VCaP (cell line): ENCODE measurements at regions not wholly inside any gene's neighbourhood (a gene's known extent, or its start where the extent isn't known, plus 50 kb on each side); places are given as distances from the start of the nearest gene placed in this dataset.

ENCODE experiments used
- H3K27ac ChIP-seq: fragments of 450-650 bp; 2 replicates; pipeline ENCODE4 v1.5.1; 2017
- TF ChIP-seq, protein P1 (sequence below): fragments of 450-650 bp; conservative IDR thresholded peaks from 2 replicates; pipeline ENCODE4 v1.5.1; 2017; ENCODE audit warnings: mild to moderate bottlenecking, moderate library complexity

DNA sequence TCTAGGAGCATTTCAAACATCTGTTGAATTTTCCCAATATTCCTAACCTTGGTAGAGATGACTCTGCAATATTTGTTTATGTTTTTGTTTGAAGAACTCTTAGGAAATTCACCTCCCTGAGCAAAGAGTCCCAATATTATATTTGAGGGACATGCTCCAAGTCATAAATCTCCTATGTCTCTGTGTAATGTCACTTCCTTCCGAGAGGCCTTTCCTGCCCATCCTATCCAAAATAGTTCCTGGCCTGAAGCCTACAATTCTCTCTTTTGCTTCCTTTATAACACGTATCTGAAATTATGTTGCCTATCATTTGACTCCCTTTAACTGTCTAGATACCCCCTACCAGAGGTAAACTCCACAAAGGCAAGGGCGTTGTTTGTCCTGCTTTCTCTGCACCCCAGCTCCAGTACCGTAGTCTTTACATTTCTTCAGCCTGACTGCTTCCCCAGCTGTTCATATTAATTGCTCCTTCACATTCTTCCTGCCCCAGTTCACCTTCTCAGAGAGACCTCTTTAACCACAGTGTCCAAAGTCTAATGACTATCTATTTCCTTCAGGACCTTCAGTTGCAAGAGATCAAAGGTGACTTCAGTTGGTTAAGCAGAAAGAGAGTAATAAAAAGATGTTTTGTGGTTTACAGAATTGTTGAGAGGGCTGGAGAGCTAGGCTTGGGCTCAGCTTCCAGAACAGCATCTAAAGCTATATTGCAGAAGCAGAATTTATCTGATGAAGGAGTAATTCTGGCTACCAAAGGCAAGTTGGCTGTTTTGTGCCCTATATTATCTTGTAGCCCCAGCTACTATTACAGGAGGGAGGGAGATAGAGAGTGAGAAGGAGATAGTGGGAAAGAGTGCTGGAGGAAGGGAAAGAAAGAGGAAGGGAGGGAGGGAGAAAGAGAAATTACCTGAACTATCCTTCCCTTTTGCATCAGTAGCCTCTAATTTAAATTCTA, 109.3 kb upstream of the TMEM161B start:
- TF ChIP-seq, protein P1, sequence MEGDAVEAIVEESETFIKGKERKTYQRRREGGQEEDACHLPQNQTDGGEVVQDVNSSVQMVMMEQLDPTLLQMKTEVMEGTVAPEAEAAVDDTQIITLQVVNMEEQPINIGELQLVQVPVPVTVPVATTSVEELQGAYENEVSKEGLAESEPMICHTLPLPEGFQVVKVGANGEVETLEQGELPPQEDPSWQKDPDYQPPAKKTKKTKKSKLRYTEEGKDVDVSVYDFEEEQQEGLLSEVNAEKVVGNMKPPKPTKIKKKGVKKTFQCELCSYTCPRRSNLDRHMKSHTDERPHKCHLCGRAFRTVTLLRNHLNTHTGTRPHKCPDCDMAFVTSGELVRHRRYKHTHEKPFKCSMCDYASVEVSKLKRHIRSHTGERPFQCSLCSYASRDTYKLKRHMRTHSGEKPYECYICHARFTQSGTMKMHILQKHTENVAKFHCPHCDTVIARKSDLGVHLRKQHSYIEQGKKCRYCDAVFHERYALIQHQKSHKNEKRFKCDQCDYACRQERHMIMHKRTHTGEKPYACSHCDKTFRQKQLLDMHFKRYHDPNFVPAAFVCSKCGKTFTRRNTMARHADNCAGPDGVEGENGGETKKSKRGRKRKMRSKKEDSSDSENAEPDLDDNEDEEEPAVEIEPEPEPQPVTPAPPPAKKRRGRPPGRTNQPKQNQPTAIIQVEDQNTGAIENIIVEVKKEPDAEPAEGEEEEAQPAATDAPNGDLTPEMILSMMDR: no peak
- no peak overlapping the region for H3K27ac ChIP-seq

DNA sequence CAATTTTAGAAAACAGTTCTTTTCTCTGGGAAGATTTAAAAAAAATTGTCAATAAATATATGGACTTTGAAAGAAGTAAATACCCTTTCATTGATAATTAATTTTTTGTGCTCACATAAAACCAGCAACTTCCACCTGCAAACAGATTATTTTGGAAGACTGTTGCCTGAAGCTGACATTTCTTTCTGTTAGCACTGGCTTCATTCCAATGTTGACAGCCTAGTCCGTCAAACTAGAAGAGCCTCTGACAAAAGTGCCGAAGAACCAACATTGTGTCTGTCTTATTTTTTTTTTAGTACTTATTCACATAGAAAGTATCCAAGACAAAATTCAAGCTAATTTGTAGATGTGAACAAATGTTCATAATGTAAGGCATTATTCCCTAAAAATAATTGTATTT, 108.6 kb upstream of the TMEM161B start:
- H3K27ac ChIP-seq: no peak overlapping the region
- TF ChIP-seq, protein P1: no peak

- TF ChIP-seq, protein P1: no peak
- no peak overlapping the region for H3K27ac ChIP-seq
Observed at GRCh38 chr5:88376728-88377127, 108.1 kb upstream of the TMEM161B start.

GRCh38 chr5:88374391-88374790, 105.7 kb upstream of the TMEM161B start:
- TF ChIP-seq, protein P1: no peak
- no peak overlapping the region for H3K27ac ChIP-seq

DNA sequence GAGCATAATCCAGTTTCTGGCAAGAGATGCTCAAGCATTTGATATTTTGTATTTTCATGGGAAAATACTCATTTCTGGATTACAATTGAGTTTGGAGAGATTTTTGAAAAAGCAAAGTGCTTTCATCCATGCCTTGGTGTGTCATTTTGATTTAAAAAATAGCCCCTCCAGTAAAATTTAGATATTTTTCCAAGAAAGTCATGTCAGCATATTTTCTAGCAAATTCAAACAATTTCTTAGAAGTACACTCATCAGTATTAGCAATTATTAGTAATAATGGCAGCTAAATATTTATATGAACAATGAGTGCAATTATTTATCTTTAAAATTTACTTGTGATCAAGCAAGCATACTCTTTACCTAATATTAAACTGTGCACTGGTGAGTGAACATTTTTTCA, 102.2 kb upstream of the TMEM161B start:
- no peak overlapping the region for H3K27ac ChIP-seq
- TF ChIP-seq, protein P1: no peak

DNA sequence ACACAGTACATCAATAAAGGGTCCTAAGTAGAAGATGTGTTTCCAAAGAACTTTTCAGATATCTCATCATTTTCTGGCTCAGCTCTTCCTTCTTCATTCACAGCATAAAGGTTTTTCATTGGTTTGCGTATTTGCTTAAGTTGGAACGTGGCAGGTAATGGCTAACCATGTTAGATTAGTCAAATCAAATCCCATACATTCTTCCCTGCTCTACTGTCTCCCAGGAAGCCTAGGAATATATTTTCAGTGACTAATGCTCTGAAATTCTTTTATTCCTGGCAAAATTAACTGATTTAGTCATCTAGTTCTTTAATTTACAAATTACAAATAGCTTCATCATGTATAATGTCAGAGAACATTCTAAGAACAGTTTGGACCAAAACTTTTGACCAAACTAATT, 99.6 kb upstream of the TMEM161B start:
- TF ChIP-seq, protein P1: no peak
- H3K27ac ChIP-seq: no peak overlapping the region

DNA sequence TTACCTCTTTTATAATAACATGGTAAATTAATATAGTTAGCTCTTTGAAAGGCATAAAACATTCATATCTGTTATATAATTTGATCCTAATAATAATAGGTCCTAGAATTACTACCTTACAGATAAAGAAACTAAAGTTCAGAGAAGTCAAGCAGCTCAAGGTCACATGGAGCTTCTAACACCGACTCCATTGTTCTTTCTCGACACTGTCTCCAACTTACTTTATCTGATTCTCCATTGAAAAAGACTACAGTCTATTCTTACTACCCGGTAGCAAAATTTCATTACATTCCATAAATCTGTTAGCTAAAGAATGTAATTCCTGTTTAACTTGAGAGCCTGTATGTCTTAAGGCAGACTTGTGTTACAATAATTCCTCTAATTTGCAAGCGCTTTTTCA, 96.3 kb upstream of the TMEM161B start:
- TF ChIP-seq, protein P1: no peak
- H3K27ac ChIP-seq: no peak overlapping the region
